Posterior vena cava (tissue), 2 donors: ENCODE measurements at regions not wholly inside any gene's neighbourhood (a gene's known extent, or its start where the extent isn't known, plus 50 kb on each side); places are given as distances from the start of the nearest gene placed in this dataset.

Experiments used
- DNase-seq: peaks from one replicate; pipeline ENCODE4 v3.0.0-alpha.2; 2020; ENCODE audit warnings: low spot score
- intact Hi-C, 2 donors: fragments of 100-400 bp; cut with DNase I; formaldehyde crosslinking; loops; one replicate each; pipeline versions ENCODE4 v1.14.1 to v1.14.2; 2022 to 2023
- donor health status: DM: yes; HTN: yes; CAD: no.
- donor health status: DM: yes; HTN: yes; CAD: no.

DNA sequence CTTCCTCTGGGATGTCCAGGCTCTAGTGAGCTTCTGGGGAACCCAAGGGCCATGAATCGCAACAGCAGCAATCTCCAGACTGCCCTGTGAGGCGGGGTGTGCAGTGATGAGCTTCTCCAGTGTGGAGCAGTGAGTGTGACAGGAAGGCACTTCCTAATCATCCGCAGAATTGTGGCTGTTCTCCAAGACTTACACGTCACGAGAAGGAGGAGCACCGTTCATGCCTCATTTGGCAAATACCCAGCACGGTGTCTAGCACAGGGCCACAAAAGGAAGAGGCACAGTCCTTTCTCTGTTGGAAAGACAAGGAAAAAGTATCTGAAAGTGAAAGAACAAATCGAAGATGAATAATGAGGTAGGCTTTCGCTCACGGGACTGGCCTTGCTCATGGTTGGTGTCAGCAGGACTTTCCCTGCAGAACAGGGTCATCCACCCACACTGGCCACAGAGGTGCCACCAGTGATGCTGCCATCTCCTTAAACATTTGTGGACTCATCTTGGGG lies 125.1 kb upstream of the HAAO start:
- DNase-seq, result no peak
- intact Hi-C loops, result no loop called here

DNA sequence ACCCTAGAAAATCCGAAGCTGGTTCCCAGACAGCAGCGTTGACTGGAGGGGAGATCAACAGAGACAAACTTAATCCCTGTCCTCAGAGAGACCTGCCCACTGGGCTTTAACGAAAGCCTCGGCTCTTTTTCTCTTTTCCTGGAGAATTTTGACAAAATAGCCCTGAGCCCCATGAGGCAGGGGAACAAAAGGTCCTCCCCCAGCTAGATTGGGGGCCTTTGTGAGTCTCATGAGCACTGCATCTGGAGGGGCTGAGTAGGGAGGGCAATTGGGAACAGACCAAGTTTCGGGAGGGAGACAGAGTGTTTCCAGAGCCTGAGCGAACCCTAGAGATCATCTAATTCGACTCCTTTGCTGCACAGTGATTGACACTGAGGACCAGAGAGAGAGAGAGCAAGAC lies 123.9 kb upstream of the HAAO start:
- intact Hi-C loops, result no loop called here
- no peak for DNase-seq

DNA sequence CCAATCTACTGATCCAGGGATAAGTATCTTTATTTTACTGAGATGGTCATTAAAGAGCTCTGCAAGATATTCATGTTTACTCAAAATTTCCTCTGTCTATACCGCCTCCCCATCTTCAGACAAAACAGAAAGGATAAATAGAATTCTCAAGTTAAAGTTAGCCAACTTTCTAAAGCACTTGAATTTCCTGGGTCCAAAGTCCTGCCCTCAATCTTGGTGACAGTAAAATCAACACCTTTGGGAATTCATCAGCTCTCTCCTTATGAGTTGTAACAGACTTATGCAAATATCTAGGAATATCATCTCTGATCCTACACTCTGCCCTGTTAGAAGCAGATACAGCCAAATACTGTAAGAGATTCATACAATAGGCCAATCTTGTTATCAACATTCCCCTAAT lies 122.5 kb upstream of the HAAO start:
- intact Hi-C loops, result no loop called here
- DNase-seq, result no peak

DNA sequence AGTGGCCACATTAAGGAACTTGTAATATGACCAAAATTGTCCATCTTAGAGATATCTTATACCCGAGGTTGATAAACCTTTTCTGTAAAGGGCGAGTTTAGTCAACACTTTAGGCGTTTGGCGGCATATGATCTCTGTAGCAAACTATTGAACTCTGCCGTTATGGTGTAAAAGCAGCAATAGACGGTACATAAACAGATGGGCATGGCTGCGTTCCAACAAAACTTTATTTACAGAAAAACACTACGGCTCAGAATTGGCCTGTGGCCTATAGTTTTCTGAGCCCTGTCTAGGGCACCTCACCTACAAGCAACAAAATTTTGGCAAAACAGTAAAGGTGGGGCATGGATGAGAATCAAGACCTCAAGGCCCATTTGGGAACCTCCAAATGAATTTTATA lies 121.9 kb upstream of the HAAO start:
- intact Hi-C loops, result no loop called here
- no peak for DNase-seq

- intact Hi-C loops, result no loop called here
Measured at GRCh38 chr2:42913280-42913878, 121.0 kb upstream of the HAAO start.

GRCh38 chr2:42910645-42911405 lies 118.4 kb upstream of the HAAO start:
- intact Hi-C loops, result no loop called here
- DNase-seq, result no peak

More at GRCh38 chr2:42913280-42913878, 121.0 kb upstream of the HAAO start:
- DNase-seq, result no peak

- no peak for DNase-seq
- intact Hi-C loops, result loop anchor here in 1 of 2 donors (5.0 kb wide), 1 partner anchor 38 kb away; no protein-coding TSS in a partner anchor
Measured at GRCh38 chr2:42909966-42910365, 117.6 kb upstream of the HAAO start.

DNA sequence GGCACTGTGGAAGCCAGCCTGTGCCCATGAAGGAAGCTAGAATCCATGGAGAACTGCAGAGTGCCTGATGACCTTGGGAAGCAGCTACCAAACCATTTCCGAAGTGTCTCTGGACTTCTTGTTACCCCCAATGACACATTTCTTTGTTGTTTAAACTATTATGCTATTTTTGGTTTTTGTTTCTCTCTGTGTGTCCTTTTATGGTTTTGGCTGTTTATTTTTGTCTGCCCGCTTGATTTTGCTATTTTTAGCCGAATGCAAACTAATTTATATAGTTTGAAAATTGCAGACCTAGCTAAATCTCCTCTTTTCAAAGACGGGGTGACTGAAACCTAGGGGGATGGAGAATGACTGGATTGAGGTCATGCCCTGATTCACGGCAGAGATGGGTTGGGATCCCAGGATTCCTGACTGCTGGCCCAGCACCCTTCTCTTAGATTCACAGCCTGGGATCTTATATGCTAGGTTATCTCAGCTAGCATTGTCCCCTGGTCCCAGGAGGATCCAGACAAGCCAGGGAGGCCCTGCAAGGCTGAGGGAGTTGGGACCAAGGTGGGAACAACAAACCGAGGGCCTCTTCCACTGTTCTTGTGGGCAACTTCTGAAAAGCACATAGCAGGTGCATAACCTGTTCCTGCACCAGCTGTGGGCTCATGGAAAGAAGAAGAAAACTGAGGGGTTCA lies 116.3 kb upstream of the HAAO start:
- no peak for DNase-seq
- intact Hi-C loops, result loop anchor here in 1 of 2 donors (5.0 kb wide), 1 partner anchor 36 kb away; no protein-coding TSS in a partner anchor

- intact Hi-C loops, result loop anchor here in 1 of 2 donors (5.0 kb wide), 1 partner anchor 36 kb away; no protein-coding TSS in a partner anchor
- no peak for DNase-seq
Measured at GRCh38 chr2:42907835-42908234, 115.5 kb upstream of the HAAO start.

GRCh38 chr2:42906557-42907411 lies 114.4 kb upstream of the HAAO start:
- peak; percentile 91 for DNase-seq
- intact Hi-C loops, result loop anchor here in 1 of 2 donors (5.0 kb wide), 1 partner anchor 34 kb away; no protein-coding TSS in a partner anchor

- no peak for DNase-seq
Measured at GRCh38 chr2:42906111-42906556, 113.8 kb upstream of the HAAO start.

GRCh38 chr2:42905341-42906110 lies 113.1 kb upstream of the HAAO start:
- DNase-seq, result peak; percentile 84
- intact Hi-C loops, result loop anchor here in 1 of 2 donors (5.0 kb wide), 1 partner anchor 33 kb away; no protein-coding TSS in a partner anchor

More at GRCh38 chr2:42906111-42906556, 113.8 kb upstream of the HAAO start:
- intact Hi-C loops, result loop anchor here in 1 of 2 donors (5.0 kb wide), 1 partner anchor 34 kb away; no protein-coding TSS in a partner anchor

DNA sequence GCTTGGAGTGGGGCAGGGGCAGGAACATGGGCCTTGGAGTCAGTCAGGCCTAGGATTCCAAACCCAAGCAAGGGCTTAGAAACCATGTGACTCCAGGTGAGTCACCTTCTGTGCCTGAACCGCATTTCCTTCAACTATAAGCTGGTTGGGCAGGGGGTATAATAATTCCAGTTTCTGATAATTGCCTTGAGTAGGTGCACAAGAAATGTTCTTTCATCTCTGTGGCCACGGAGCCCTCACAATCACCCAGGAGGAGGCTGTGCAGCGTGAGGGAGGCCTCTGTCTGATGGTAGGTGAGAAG lies 112.1 kb upstream of the HAAO start:
- DNase-seq, result no peak
- intact Hi-C loops, result no loop called here

GRCh38 chr2:42903821-42904575 lies 111.6 kb upstream of the HAAO start:
- no peak for DNase-seq

DNA sequence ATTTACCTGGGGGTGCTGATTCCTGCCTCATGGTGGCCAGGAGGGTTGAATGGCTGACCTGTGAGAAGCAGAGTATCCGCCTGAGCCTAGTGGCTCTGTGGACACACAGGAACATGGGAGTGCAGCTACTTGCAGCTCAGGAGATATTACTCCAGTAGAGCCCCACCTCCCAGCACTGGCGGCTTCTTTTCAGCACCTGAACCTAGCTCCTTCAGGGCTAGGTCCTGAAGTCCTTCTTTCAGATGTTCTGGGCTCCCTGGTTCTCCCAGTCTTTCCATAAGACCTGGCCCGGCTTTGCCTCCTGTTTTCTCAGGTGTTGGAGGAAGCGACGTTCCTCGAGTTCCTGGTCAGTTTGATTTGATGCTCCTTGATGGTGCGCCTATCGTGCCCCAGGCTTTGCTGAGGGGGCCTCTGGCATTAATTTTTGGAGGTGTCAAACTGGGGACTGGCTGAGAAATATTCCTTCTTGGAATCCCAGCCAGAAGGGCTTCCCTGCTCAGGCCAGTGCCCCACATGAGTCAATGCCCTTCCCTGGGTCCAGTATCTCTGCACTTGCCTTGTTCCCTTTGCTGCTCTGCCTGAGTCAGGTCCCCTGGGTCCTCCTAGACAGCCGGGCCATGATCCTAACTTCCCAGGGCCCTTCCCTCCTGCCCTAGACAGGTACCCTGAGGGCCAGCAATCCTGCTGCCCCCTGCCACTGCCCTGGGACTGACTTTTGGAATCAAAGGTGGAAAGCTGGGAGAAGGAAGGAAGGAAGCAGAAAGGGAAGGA lies 110.7 kb upstream of the HAAO start:
- intact Hi-C loops, result no loop called here
- DNase-seq, result no peak

More at GRCh38 chr2:42903821-42904575, 111.6 kb upstream of the HAAO start:
- intact Hi-C loops, result no loop called here

GRCh38 chr2:42901076-42901640 lies 108.8 kb upstream of the HAAO start:
- DNase-seq, result no peak
- intact Hi-C loops, result no loop called here
